Fibroblast of villous mesenchyme (primary cell): ENCODE measurements at regions not wholly inside any gene's neighbourhood (a gene's known extent, or its start where the extent isn't known, plus 50 kb on each side); places are given as distances from the start of the nearest gene placed in this dataset.
A peak's percentile ranks its signal among the peaks of the same experiment; 100 is the strongest.

Experiments used
- DNase-seq: peaks from one replicate; pipeline ENCODE4 v3.0.0-alpha.2; 2010; ENCODE audit warnings: low read depth
- H3K4me3 ChIP-seq: 2 replicates; pipeline ENCODE4 v1.5.1; 2011; ENCODE audit warnings: low read depth, mild to moderate bottlenecking, low read length
- TF ChIP-seq, protein P1 (sequence below): IDR thresholded peaks from 2 replicates; pipeline ENCODE4 v1.5.1; 2012; ENCODE audit warnings: low read depth, mild to moderate bottlenecking, low read length; ENCODE audit not compliant: insufficient read depth

DNA sequence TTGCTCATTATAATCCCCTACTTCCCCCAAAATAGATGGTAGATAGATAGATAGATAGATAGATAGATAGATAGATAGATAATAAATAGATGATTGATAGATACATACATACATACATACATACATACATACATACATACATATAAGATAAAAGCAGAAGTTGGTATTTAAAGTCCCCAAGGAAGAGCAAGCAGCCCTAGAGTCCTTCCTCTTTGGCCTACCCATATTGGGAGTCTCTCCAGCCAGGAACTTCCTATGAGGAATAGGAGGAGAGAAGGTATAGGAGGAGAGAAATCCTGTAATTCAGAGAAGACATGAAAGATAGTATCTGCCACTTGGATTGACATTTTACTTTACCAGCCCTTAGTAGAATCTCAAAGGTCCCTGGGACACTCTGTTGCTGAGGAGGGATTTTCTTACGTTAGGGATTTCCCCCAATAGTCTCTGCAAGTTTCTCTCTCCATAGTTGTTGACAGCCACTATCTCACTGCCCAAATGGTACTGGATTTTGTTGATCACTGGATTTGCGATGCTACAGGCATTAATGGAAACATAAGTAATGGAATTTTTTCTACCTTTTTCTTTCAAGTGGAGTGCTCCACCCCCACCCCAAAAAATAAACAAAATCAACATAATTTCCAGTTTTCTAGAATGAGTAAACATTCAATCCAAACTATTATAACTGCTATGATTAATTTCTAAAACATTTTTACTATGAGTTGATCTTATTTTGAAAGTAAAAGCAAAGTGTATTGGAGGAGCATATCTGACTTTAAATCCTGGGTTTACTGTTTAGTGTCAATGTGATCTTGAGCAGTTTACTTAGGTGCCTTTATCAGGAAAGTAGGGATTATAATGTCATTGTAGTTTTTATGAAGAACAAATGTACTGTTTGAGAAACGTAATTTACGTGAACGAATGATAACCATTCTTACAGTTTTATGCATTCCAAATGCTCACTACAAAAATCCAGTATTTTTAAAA is 93.2 kb upstream of the TNFSF4 start:
- H3K4me3 ChIP-seq: no peak overlapping the region
- TF ChIP-seq, protein P1, sequence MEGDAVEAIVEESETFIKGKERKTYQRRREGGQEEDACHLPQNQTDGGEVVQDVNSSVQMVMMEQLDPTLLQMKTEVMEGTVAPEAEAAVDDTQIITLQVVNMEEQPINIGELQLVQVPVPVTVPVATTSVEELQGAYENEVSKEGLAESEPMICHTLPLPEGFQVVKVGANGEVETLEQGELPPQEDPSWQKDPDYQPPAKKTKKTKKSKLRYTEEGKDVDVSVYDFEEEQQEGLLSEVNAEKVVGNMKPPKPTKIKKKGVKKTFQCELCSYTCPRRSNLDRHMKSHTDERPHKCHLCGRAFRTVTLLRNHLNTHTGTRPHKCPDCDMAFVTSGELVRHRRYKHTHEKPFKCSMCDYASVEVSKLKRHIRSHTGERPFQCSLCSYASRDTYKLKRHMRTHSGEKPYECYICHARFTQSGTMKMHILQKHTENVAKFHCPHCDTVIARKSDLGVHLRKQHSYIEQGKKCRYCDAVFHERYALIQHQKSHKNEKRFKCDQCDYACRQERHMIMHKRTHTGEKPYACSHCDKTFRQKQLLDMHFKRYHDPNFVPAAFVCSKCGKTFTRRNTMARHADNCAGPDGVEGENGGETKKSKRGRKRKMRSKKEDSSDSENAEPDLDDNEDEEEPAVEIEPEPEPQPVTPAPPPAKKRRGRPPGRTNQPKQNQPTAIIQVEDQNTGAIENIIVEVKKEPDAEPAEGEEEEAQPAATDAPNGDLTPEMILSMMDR: no peak
- peak; percentile 75 for DNase-seq

DNA sequence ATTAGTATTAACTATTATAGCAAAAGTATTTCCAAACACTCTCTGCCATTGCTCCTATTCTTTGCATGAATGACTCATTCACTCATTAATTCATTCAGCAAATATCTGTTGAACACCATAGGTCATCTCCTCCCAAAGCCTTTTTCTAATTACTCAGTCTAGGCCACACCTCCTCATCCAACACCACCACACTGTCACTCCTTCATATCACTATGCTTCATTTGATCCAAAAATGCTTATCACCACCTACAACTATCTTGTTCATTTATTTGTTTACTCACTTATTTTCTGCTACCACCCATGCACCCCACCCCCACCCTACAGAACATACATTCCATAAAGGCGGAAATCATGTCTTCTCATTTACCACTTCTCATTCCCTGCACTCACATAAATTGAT is 94.4 kb upstream of the TNFSF4 start:
- TF ChIP-seq, protein P1: no peak
- DNase-seq: no peak
- H3K4me3 ChIP-seq: no peak overlapping the region

DNA sequence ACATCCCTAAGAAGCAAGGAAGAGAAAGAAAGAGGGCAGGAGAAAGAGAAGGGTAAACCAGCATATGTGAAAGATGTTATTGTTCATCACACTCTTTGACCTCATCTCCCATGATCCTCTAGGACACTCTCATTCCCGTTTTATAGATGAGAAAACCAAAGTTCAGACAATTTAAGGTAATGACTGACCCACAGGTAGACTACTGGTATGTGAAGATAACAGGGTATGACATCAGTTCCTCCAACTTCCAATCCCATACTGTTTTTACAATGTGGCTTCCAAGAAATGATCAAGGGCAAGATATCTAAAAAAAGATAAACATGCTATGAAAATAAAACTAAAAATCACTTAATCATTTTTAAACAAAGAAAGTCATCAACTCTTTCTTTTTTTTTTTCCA is 95.2 kb upstream of the TNFSF4 start:
- TF ChIP-seq, protein P1: no peak
- H3K4me3 ChIP-seq: no peak overlapping the region
- DNase-seq: no peak

DNA sequence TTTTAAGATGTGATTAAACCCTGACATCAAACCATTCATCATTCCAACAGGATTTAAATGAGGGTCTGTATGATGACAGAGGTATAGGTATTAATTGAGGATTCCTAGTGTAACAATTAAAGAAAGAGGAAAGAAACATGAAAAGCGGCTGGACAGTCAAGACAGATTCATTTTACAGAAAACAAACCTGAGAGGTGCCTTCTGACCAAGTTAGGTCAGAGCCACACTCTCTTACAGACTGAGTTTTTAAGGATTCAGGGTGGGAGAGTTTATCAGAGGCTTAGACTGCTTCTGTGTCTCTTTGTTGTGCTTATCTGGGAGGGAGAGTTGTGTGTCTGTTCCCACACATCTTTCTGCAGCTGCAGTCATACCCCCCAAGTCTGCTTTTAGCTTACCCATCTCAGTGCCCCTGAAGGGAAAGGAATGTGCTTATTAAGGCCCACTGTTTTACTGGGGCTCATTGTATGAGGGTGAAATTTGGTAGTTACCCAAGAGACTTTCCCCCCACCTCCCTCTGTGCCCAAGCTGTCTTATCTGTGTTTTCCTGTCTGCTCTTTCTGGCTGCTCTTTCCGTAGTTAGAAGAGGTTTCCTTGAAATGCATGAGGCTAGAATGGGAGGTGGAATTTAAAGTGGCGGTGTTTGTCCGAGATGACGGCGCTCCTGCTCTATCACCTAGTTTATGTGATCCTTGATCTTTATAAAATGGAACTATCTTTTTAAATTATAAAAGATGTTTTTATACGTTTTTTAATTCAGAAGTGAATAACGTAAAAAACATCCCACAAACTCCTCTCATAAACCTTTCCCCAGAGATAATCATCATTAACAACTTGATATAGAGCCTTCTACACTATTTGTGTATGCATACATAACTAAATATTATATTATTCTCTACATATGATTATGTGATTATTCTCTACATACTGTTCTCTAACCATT is 96.0 kb upstream of the TNFSF4 start:
- TF ChIP-seq, protein P1: no peak
- H3K4me3 ChIP-seq: no peak overlapping the region
- peak; percentile 27 for DNase-seq

DNA sequence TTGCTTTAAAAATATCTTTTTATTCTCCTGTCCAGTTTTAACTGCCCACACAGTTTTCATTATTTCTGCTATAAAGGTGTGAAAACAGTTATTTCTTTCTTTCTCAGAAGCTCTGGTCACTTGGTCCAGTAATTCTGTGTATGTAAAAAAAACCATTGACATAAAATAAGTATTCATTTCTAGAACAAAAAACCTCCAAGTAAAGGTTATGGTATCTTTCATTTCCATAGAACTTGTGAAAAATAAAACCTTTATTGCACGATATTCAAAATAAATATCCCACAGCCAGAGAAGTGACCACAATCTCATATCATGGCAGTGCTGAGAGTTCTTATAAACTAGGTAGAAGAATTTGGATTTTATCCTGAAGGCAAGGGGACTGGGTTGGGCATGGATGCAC is 96.9 kb upstream of the TNFSF4 start:
- no peak for DNase-seq
- TF ChIP-seq, protein P1: no peak
- H3K4me3 ChIP-seq: no peak overlapping the region

DNA sequence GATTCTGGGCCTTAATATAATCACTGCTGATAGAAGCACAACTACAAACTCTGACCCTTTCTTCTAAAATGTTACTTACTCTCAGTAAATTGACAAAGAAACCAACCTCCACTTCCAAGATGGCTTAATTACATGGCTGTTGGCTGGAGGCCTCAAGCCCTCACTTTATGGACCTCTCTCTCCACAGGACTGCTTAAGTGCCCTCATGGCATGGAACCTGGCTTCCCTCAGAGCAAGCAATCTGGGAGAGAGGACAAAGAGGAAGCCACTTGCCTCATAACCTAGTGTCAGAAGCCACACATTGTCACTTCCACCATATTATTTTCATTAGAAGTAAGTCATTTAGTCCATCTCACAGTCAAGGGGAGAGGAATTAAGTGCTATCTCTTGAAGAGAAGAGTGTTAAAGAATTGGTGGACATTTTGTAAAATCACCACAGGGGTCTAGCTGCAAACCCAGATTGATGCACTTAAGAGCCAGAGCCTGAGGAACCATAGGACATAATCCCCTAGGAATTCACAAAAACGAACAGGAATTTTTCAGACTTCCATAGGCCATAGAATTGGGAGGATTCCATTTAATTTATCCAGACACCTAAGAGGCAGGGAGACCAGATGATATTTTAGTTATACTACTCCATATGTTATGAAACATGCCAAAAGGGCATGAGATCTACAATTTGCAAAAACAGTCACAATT is 97.5 kb upstream of the TNFSF4 start:
- no peak for DNase-seq
- TF ChIP-seq, protein P1: no peak
- H3K4me3 ChIP-seq: no peak overlapping the region
